SU-DHL-6 (cell line): ENCODE measurements at regions not wholly inside any gene's neighbourhood (a gene's known extent, or its start where the extent isn't known, plus 50 kb on each side); places are given as distances from the start of the nearest gene placed in this dataset.

ENCODE experiments used
- H2AFZ ChIP-seq: fragments of 200-600 bp; sonication (generic); 2 replicates; pipeline ENCODE4 v1.6.1; 2014; ENCODE audit warnings: low read depth, mild to moderate bottlenecking, moderate library complexity, mixed read lengths, antibody characterized with exemption, low read length; ENCODE audit not compliant: severe bottlenecking
- H3F3A ChIP-seq: fragments of 200-600 bp; shearing (Covaris generic); 2 replicates; pipeline ENCODE4 v1.6.0; 2016; ENCODE audit warnings: antibody characterized with exemption, mild to moderate bottlenecking; ENCODE audit not compliant: insufficient read depth
- H3K27ac ChIP-seq: fragments of 200-600 bp; sonication (generic); 2 replicates; pipeline ENCODE4 v1.5.1; 2016; ENCODE audit warnings: low read depth, mild to moderate bottlenecking, low read length, moderate library complexity, mixed read lengths
- H3K27me3 ChIP-seq: fragments of 200-600 bp; sonication (generic), shearing (Covaris generic); 2 replicates; pipeline ENCODE4 v1.6.0; 2014; ENCODE audit warnings: mild to moderate bottlenecking, low read length
- H3K36me3 ChIP-seq: fragments of 200-600 bp; sonication (generic); 2 replicates; pipeline ENCODE4 v1.6.1; 2014; ENCODE audit warnings: mild to moderate bottlenecking, low read length, mixed read lengths
- H3K4me2 ChIP-seq: fragments of 300-600, 200-600 bp; shearing (Covaris generic), sonication (generic); 2 replicates; pipeline ENCODE4 v1.6.0; 2014; ENCODE audit warnings: low read length, low read depth, mild to moderate bottlenecking; ENCODE audit not compliant: poor library complexity, severe bottlenecking
- H3K4me3 ChIP-seq: fragments of 200-600 bp; sonication (generic); 2 replicates; pipeline ENCODE4 v1.5.1; 2014; ENCODE audit warnings: antibody characterized with exemption, low read length, mild to moderate bottlenecking, mixed read lengths; ENCODE audit not compliant: insufficient read depth, poor library complexity, severe bottlenecking
- H3K79me2 ChIP-seq: fragments of 200-600 bp; sonication (generic); 2 replicates; pipeline ENCODE4 v1.6.1; 2014; ENCODE audit warnings: mild to moderate bottlenecking, low read length, moderate library complexity; ENCODE audit not compliant: insufficient read depth
- H3K9ac ChIP-seq: fragments of 200-600 bp; sonication (generic); 2 replicates; pipeline ENCODE4 v1.7.0; 2014; ENCODE audit warnings: mild to moderate bottlenecking, low read length
- H3K9me2 ChIP-seq: fragments of 200-600 bp; sonication (generic); replicated peaks from 2 replicates; pipeline ENCODE4 v1.6.1; 2014; ENCODE audit warnings: low read length; ENCODE audit not compliant: insufficient read depth
- H3K9me3 ChIP-seq: fragments of 200-600 bp; sonication (generic); 2 replicates; pipeline ENCODE4 v1.6.1; 2014; ENCODE audit warnings: low read length, mixed read lengths; ENCODE audit not compliant: insufficient read depth
- H4K20me1 ChIP-seq: fragments of 200-600 bp; sonication (generic); 2 replicates; pipeline ENCODE4 v1.6.1; 2014; ENCODE audit warnings: low read depth, mild to moderate bottlenecking, antibody characterized with exemption, low read length, moderate library complexity, mixed read lengths
- EZH2phosphoT487 ChIP-seq: fragments of 200-600 bp; sonication (generic), shearing (Covaris generic); conservative IDR thresholded peaks from 2 replicates; pipeline ENCODE4 v1.6.1; 2018; ENCODE audit warnings: mild to moderate bottlenecking, antibody characterized with exemption, low read length, moderate library complexity, mixed read lengths
- TF ChIP-seq, protein P1 (sequence below): fragments of 200-600 bp; sonication (generic); IDR thresholded peaks from one replicate; pipeline ENCODE4 v1.5.1; 2017; ENCODE audit warnings: antibody characterized with exemption, mild to moderate bottlenecking, low read length, moderate library complexity; ENCODE audit not compliant: insufficient read depth, poor library complexity, severe bottlenecking

DNA sequence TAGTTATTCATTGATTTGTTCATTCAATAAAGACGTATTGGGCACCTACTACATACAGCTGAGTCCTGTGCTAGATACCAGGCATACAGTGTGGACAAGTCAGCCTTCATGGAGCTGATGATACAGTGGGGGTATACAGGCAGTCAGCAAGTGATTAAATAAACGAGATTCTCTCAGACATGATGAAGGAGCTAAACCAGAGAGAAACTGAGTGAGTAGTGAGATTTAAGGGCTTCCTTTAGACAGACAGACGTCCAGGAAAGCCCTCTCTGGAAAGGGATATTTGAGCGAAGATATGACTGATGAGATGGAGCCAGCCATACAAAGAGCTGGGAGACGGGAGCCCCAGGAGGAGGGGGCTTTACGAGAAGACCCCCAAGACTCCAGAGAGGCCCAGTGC, 122.6 kb upstream of the MYCN start:
- Histone ChIP-seq H3F3A (no peaks in the 10 kb centered on the region), H3K4me2 (no peak overlapping the region), H3K4me3 (no peak overlapping the region), H3K79me2 (no peaks in the 10 kb centered on the region), H3K27ac (no peak overlapping the region), H2AFZ (no peak overlapping the region), H3K9me3 (no peaks in the 10 kb centered on the region), H3K36me3 (no peaks in the 10 kb centered on the region), H3K9ac (no peak overlapping the region), H4K20me1 (no peaks in the 10 kb centered on the region), H3K27me3 (no peaks in the 10 kb centered on the region), H3K9me2 (no peaks in the 10 kb centered on the region)
- TF ChIP-seq EZH2phosphoT487: no peak
- TF ChIP-seq, protein P1, sequence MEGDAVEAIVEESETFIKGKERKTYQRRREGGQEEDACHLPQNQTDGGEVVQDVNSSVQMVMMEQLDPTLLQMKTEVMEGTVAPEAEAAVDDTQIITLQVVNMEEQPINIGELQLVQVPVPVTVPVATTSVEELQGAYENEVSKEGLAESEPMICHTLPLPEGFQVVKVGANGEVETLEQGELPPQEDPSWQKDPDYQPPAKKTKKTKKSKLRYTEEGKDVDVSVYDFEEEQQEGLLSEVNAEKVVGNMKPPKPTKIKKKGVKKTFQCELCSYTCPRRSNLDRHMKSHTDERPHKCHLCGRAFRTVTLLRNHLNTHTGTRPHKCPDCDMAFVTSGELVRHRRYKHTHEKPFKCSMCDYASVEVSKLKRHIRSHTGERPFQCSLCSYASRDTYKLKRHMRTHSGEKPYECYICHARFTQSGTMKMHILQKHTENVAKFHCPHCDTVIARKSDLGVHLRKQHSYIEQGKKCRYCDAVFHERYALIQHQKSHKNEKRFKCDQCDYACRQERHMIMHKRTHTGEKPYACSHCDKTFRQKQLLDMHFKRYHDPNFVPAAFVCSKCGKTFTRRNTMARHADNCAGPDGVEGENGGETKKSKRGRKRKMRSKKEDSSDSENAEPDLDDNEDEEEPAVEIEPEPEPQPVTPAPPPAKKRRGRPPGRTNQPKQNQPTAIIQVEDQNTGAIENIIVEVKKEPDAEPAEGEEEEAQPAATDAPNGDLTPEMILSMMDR: no peak

DNA sequence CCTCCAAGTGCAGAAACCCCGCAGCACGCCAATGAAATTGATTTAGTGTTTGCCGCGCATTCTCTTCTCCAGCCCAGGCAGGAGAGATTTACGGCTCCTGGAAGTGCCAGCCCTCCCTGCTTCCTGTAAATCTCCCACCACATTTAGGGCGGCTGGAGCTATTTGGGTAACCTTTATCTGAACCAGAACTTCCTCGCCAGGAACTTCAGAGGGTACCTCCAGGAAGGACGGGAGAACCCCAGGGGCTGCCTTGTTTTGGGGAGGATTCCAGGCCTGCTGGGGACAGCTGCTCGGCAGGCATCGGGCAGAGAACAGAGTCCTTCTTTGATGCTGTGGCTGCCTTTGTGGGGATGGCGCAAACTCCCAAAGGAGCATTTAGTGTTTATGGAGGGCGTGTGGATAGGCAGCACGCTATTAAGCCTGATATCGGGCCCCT, 122.0 kb upstream of the MYCN start:
- Histone ChIP-seq H3K27ac (no peak overlapping the region), H3K79me2 (no peaks in the 10 kb centered on the region), H3K9me2 (no peaks in the 10 kb centered on the region), H3K4me3 (no peak overlapping the region), H3K9ac (no peak overlapping the region), H4K20me1 (no peaks in the 10 kb centered on the region), H2AFZ (no peak overlapping the region), H3K27me3 (no peaks in the 10 kb centered on the region), H3F3A (no peaks in the 10 kb centered on the region), H3K4me2 (no peak overlapping the region), H3K9me3 (no peaks in the 10 kb centered on the region), H3K36me3 (no peaks in the 10 kb centered on the region)
- TF ChIP-seq, protein P1: no peak
- no peak for TF ChIP-seq EZH2phosphoT487

DNA sequence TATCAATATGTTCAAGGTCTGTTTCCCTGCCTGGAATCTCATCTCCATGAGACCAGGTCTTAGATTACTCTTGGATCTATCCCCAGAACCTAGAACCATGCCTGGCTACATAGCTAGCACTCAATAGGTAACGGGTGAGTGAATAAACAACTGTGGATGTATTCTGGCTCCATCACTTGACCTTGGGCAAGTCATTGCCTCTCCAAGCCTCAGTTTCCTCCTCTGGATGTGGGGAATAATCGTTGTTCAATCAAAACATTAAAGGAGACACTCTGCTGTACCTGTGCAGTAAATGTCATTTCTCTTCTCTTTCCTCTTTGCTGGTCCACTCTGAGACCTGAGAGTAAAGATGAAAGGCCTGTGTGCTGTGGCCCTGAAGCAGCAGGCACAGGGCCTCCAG, 121.5 kb upstream of the MYCN start:
- Histone ChIP-seq H3K9me2 (no peaks in the 10 kb centered on the region), H3K4me3 (no peak overlapping the region), H3K36me3 (no peaks in the 10 kb centered on the region), H2AFZ (no peak overlapping the region), H3K27ac (no peak overlapping the region), H3F3A (no peaks in the 10 kb centered on the region), H3K79me2 (no peaks in the 10 kb centered on the region), H3K4me2 (no peak overlapping the region), H3K27me3 (no peaks in the 10 kb centered on the region), H4K20me1 (no peaks in the 10 kb centered on the region), H3K9me3 (no peaks in the 10 kb centered on the region), H3K9ac (no peak overlapping the region)
- TF ChIP-seq, protein P1: no peak
